GM18858 (cell line): ENCODE measurements at regions not wholly inside any gene's neighbourhood (a gene's known extent, or its start where the extent isn't known, plus 50 kb on each side); places are given as distances from the start of the nearest gene placed in this dataset.

Experiments used
- ATAC-seq: cut with Tn5 transposase; IDR thresholded peaks from one replicate; pipeline ENCODE4 v1.9.1; 2021; ENCODE audit not compliant: unreplicated experiment

DNA sequence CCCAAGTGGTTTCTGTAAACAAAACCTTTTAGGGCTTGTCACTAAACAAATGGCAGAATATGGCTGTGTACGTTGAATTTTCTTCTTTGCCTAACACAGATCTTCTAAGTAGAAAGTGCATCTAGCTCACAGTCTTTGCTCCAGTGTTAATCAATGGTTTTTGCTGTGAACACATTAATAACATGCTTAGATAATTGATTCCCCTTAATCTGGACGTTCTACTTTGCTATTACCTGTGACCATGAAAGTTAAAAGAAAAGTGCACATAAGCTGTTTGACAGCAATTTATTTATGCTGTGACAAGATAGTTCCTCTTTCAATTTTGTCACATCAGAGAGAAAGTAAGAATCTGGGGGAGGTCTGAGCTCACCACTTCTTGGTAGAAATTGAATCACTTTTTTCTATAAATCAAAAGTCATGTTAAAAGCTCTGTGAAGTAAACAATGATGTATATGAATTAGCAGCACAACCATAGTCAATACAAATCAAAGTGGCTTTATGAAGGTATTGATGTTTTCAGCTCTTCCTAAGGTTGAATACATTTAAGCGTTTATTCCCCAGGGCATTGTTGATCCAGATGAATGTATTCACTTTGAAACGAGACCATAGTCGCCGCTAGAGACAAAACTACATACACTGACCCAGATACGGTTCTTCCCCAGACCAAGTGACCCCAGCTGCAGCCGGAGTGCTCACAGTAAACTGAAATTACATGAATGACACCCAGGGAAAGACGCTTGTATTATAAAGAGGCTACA lies 174.6 kb upstream of the ZNF608 start:
- ATAC-seq, result peak; percentile 71

DNA sequence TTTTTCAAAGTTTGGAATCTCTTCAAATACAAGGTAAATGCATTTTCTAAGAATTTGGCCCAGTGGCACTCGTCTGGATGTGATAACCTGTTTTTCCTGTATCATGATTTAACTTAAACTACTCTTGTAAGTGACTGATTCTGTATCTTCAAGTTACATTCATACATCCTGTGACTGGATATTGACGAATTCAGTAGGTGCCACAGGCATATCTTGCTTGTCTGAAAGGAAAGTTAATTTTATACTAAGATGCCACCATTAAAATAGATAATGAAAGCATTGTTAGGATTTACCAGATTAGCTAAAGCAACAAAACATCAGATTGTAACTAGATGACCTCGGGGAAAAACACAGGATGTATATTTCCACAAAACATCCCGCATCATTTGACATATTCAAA lies 175.3 kb upstream of the ZNF608 start:
- ATAC-seq, result peak; percentile 15

DNA sequence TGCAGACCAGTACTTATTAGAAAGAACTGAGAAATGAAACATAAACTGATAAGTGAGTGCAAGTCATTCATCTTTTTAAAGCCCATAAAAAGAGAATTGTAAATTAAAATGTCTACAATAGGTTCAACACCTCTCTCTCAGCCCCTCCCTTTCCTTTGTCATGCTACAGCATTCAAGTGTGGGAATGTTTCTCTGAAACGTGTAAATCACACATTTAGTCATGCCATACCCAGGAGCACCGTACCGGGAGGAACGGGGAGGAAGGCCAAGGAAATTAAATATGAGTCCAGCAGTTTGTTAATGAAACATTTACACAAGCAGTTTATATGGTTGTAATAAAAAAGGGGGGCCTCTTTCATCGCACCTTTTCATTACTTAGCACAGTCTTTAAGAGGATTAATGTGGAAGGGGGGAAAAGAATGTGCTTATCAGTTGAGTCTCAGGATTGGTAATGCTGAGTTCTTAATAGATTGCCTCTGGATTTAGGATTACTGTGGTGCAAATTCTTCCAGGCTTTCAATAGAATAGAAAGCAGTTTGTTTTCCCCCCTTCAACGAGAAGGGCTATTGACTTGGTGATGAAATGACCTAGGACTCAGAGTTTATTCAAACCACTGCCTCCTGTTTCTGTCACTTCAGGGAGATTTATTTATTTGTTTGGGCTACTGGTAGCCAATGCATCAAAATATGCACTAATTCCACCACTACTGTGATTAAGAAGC lies 176.0 kb upstream of the ZNF608 start:
- no peak for ATAC-seq

DNA sequence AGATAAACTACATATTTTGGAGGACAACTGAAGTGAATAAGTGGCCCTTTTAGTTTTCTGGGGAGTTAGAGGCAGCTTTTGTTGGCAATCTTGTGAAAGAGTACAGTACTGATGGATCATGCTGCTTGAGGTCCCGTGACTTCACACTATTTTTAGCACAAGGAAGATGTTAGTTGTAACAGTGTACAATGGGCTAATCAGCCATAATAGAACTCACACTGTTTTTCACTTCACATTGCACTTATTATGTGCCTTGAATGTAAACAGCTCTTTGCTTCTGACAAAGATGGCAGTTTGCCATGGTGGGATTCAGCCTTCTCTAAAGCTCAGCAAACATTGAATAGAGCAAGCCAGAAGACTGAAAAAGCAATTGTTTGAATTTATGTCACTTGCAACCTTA lies 176.7 kb upstream of the ZNF608 start:
- ATAC-seq, result no peak

DNA sequence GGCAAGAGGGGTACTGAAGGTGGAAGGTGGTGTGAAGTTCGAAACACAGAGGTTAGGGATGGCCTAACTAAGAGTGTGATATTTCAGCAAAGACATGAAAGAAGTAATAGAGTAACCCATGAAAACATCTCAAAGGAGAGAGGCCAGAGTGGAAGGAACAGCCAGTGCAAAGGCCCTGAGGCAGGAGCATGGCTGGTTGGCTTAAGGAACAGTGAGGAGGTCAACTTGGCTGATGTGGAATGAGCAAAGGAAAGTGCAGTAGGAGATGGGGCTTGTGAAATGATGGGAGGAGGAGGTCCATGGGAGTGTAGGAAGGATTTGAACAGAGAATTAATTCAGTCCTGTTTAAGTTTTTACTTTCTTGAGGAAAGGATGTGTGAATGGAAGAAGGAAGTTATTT lies 178.3 kb upstream of the ZNF608 start:
- ATAC-seq, result no peak

DNA sequence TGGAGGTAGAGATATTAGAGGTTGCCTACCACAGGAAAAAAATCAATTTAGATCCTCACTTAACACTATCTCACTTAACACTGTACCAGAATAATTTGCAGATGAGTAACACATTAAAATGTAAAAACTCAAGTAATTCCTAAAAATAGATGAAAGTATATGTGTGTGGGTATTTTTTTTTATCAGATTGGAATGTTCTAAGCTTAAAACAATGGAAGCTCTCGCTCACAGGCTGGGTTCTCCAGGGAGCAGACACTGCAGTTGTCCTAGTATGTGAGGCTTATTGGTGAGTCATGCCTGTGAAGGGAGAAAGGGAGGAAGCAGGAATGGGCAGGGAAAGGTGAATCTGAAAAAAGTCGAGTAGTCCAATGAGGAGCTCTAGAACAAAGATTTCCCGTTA lies 181.3 kb upstream of the ZNF608 start:
- no peak for ATAC-seq

DNA sequence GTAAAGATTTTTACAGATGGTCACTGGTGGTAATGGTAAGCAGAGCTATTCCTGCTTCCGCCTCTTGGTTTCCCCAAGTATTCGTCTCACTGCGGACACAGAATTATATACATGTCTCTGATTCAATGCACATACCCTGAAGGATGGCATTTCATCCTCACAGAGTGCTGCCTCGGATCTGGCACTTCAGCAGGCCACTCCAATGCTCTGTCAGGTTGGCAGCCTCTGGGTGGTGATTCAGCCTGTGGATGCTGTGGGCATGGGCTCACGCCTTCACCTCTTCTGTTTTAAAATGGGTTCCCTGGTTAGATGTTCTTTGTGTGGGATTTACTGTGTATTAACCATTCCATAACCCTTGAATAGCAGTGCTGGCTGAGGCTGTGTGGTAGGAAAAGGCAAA lies 182.6 kb upstream of the ZNF608 start:
- ATAC-seq, result no peak

DNA sequence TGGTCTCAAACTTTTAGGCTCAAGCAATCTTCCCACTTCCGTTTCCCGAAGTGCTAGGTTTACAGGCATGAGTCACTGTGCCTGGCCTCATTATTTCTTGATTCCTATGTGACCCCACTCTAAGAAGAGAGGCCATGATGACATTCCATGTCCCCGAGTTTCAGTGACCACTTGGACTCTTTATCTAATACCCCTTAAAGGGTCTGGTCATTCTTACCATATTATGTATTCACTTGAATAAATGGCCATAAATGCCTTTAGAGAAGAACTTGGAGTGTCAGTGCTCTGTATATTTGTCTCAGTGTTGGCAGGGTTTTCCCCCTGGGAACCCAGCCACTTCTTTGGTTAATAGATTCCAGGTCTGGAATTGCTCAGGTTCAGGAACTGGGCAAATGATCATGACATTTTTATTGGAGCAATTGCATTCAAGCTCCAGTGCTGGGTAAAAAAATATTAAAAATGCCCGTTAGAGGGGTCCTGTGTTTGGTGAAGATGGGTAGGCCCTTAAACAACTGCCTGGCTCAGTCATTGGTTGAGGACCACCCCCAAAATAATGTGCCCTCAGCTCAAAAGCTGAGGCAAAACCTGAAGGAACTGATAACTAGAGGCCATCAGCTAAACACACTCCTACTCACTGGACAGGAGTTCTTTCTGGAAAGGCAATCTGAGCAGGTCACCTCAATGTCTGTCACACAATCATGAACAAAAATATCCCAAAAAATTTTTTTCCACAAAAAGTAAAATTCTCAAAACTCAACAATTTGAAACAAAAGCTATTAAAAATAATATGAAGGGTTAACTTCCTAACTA lies 186.6 kb upstream of the ZNF608 start:
- ATAC-seq, result no peak

DNA sequence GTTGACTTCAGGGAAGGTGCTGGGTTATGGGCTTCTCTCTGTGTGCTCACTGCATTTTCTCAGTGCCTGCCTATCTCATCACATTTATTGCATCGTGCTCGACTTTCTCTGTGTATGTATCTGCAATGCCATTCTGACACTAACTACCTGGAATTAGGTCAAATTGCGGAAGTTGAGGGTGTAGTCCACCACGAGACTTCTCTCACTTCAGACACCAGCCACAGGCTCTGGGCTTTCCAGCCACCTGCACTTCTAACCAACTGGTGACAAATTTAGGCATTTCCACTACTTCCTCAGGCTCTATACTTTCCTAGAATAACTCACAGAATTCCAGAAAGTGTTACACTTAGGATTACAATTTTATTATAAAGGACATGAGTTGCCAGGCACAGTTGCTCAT lies 188.6 kb upstream of the ZNF608 start:
- peak; percentile 64 for ATAC-seq

DNA sequence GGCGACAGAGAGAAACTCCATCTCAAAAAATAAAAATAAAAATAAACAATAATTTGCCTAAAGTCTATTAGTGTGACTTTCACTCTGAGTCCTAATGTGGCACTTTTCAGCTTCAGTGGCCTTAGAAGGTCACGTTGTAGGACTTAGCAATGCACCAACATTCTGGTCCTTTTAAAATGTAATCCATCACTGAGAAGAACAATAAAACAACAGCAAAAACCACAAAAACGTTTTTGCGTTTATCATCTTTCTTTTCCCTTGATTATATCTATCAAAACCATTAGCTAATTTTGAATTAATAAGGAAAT lies 190.1 kb upstream of the ZNF608 start:
- ATAC-seq, result peak; percentile 51

DNA sequence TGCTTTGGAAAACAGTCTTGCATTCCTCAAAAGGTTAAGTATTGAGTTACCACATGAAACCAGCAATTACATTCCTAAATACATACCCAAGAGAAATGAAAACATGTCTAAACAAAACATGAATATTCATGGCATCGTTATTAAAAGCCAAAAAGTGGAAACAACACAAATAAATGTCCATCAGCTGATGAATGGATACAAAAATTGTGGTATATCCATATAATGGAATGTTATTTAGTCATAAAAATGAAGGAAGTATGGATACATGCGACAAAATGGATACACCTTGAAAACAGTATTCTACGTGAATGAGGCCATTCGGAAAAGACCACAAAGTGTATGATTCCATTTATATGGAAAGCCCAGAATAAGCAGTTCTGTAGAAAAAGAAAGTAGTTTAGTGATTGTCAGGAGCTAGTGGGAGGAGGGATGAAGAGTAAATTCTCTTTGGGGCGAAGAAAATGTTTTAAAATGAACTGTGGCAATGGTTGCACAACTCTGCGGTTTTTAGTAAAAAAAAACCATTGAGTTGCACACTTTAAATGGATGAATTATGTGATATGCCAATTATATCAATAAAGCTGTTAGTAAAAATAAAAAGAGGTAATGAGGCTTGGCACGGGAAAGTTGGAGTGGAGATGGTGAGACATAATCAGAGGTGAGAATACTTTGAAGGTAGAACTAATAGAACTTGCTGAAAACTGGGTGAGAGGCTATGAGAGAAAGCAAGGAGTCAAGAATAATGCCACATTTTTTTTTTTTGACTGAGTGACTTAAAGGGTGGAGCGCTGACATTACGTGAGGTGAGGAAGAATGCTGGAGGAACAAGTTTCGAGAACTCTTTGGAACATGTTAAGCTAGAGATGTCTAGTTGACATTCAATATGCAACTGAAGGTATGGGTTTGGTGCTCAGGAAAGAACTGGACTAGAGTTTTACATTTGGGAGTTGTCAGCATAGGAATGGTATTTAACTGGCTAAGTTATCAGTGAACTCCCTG lies 194.9 kb upstream of the ZNF608 start:
- ATAC-seq, result no peak

DNA sequence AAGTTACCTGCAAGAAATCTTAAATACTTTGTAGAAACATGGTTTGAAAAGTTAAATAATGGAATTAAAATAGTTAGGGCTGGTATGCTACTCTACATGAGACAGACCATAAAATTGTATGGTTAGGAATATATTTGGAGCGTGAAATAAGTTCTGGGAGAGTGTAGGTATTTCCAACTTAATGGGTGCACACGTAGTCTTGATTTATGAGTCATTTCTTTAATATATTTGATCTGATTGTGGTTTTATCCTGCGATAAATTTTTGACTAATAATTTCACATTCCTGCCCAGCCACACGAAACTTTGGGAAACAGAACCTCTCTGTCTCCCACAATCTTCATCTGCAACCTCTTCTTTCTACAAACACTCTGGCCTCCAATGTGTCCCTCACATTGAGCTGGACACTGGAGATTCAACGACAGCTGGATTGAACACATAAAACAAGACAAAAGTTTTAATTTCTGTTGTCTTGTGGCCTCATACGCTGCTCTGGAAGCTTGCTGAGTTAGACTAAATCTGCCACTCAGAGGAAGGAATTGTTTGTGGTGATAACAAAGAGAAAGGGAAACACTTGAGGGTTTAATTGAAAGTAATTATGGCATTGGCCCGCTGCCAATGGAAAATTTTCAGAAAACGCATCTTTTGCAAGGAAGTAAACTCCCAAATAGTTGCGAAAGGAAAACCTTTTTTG lies 201.8 kb upstream of the ZNF608 start:
- ATAC-seq, result no peak

DNA sequence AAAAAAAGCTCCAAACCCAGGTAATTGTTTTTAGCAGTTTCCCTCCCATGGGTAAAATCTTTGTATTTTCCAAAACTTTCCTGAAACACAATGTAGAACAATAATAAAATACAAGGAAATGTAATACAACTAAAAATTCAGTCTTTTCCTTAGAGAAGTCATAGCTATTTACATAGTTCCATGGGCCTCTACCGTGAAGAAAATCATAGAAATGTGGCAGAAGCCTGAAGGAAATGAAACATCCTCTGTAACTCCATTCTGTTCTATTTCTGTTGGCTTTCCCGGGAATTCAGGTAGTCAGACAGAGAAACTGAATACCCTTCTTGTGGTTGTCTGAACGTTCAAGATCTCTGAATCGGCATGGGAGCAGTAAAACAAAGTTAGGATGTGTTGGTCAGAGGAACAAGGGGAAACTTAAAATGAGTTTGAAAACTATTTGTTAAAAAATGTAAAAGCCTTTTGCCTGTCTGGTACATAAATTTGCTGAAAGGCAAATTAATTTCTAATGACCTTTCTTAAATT lies 202.4 kb upstream of the ZNF608 start:
- no peak for ATAC-seq

DNA sequence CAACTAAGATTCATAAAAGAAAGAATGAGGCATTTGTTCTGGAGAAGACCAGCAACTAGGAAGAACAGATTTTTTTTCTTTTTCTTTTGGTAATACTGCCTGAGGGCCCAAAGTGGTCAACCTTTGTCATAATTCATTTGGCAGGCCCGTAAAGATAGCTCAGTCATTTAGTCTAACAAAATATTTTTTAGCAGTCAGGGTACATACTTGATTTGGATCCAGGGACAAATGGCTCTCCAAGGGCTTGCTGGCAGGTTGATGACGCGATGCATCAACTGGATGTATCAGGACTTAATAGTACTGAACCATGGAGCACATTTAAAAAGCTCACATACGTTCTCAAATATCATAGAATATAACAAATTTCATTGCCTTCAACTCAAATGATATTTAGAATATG lies 203.4 kb upstream of the ZNF608 start:
- no peak for ATAC-seq

DNA sequence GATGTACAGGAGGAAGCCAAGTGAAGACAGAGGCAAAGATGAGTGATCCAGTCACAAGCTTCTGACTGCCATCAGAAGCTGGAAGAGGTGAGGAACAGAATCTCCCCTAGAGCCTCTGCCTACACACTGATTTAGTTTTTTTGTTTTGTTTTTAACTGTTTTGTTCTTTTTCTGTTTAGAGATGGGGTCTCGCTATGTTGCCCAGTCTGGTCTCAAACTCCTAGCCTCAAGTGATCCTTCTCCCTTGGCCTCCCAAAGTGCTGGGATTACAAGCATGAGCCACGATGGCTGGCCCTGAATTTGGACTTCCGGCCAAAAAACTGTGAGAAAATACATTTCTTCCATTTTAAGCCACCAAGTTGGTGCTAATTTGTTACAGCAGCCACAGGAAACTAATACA lies 204.7 kb upstream of the ZNF608 start:
- ATAC-seq, result no peak

DNA sequence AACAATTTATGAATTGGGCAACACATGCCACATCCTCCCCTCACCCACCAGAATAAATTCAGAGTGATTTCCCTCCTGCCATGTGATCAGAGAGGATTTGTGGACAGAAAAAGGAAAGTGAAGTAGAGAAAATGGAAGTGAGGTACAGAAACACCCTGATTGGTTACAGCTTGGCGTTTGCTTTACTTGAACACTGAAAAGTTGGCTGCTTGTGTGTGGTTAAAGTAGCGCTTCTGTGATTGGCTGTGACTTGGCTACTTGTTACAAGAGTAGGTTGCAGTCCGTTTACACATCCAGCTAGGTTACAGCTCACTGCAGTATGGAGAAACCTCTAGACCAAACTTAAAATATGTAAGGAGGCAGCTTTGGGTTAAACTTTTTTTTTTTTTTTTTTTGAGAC lies 205.2 kb upstream of the ZNF608 start:
- peak; percentile 46 for ATAC-seq

DNA sequence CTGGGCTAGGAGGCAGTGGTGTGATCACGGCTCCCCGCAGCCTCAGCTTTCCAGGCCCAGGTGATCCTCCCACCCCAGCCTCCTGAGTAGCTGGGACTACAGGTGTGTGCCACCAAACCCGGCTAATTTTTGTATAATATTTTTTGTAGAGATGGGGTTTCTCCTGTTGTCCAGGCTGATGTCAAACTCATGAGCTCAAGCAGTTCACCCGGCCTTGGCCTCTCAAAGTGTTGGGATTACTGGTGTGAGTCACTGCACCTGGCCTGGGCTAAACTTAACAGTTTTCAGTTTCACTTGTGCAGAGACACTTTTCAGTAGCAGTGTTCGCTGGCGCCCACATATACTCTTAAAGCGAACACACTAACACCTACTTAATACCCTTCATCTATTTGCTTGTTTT lies 205.6 kb upstream of the ZNF608 start:
- ATAC-seq, result peak; percentile 85

DNA sequence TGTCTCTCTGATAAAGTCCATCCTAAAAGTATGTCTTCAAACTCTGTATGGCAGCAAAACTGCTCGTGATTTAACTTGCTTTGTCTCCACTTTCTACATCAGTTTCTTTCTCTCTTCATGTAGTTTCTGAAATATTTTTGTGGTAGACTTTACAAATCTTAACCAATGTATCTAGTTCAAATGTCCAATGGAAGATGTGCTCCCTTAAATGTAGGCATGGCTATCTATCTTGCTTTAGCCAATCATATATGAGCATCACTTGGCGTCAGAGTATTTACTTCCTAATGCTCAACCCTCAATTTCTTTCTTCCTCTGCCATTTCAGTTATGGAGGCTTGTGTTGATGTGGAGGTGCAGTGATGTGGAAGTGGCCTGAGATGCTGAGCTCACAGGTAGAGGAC lies 206.1 kb upstream of the ZNF608 start:
- peak; percentile 57 for ATAC-seq

DNA sequence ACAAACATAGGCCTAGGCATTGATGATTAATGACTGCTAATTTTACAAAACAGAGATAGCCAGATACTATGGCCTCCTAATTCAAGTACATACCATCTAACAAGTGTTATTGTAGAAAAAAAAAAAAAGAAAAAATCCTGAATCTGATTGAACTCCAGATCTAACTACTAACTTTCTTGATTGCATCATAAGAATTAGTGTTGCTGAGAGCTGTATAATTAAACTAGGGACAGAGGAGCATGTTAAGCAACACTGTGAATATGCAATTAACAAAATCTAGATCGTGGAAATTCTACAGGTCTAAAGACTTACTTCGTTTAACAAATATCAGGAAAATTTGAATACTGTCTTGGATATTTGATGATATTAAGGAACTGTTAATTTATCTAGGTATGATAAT lies 208.3 kb upstream of the ZNF608 start:
- no peak for ATAC-seq

DNA sequence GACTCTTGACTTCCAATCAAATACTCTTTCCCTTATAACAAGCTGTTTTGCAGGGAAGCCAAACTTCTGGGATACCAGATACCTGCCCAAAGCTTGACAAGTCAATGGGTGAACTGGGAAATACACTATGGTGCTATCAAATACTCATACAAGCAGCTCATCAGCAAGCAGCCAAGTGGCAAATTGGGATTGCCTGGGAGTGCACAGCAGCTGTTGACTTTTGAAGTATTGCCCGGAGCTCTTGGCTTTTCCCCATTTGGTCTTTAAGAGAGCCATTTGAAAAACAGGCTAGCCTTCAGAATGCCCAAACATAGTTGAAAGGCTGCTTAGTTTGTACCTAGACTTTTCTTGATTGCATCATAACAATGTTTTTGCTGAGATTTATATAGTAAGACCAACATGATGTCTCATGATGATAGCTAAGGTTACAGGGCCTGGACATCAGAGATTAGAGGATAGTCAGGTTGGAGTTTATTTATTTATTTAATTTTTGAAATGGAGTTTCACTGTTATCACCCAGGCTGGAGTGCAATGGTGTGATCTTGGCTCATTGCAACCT lies 210.1 kb upstream of the ZNF608 start:
- ATAC-seq, result no peak
